Endothelial cell of hepatic sinusoid (primary cell): ENCODE measurements at regions not wholly inside any gene's neighbourhood (a gene's known extent, or its start where the extent isn't known, plus 50 kb on each side); places are given as distances from the start of the nearest gene placed in this dataset.

Experiments used
- in situ Hi-C: cut with HindIII; loops from 2 replicates; pipeline ENCODE4 v1.10.0; 2017; ENCODE audit warnings: low sequenced_read_pairs

DNA sequence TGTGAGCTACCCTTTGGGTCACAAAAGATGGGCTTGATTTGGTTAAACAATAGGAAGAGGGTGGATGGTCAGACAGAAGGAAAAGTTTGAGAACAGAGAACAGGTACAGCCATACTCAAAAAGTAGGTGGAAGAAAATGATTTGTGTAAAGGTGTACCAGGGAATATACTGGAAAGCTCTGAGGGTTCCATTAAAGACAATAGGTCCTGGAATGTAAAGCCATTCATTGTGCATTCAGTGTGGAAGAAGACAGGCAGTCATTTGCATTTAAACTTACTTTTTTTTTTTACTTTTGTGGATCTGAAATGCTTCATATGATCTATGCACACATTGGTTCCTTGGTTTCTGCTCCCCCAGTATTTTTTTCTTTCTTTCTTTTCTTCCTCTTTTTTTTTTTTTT is 581.4 kb upstream of the PIK3C3 start:
- in situ Hi-C loops = no loop called here

DNA sequence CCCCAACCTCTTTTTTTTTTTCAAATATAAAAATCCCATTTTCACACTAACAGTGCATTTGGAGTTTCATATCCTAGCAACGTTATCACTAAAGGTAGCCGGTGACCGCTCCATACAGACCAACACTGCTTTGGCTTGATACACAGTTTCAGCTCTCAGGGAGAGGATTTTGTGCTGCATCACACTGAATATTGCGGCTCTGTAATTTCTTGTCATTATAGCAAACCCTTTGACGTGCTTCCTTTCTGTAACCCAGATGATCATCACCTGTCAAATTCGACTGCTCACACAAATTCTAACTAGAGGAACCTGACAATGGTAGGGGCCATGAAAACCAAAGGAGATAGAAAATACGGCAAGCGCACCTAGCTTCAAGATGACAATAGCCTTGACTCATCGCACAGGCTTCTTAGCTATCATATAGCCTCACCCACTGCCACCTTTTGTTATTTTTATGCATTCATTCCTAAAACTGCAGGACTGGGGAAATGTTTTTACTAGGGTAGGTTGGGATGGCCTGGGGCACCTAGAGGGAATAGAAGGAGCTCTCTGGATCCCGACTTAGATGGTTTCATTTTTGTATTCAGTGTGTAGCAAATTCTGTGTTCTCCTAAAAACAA is 582.9 kb upstream of the PIK3C3 start:
- in situ Hi-C loops = no loop called here

DNA sequence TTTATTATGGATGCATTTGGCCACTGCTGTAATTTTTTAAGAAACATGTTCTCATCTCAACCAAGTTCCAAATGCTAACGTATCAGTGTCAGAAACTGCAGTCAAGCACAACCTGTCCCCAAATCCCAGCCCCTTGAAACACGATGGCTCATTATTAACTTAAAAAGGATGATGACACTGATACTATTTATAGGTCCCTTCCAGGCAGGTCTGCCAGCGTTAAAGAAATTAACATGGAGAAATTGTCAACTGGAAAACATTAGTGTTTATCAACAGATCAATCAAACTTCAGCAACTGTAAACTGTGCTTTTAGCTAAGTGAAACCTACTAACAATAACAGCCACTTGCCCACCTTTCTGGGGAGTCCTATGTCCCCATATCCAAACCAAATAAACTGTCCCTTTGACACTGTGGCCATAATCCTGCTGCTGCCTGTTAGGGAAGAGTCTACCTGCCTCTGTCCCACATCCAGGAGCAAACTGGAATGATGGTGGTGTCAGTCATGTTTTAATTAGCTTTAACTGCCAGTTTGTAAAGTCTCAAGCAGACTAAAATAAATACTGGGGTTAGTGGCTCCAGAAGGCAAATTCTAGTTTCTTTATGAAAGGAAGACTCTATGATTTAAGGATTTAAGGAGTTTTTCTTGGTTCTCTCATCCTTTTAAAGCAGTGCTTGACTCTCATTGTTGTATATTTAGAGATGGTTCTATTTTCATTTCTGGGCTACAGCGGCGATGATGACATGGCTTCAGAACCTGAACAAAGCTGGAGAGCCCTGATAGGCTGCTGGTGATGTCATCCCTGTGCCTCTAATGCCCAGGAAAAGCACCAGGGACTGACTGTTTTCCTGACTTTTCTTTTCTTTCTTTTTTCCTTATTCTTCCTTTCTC is 583.6 kb upstream of the PIK3C3 start:
- in situ Hi-C loops = no loop called here

DNA sequence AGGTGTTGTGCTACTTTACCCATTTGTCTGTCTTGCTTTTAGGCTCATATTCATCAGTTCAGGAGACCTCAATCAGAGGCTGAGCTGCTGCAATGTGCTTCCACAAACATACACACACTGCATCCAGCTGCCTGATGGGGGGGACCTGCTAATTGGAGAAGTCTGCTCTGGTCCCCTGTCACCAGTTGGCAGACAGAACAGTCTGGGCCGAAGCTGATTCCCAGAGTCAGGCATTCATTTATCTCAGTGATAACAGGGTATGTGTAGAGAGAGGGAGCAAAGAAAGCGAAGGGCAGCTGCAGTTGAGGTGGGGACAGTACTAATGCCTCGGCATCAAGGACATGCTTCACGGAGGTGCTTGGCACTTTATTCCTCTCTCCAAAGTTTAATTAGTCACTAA is 584.3 kb upstream of the PIK3C3 start:
- in situ Hi-C loops = no loop called here

DNA sequence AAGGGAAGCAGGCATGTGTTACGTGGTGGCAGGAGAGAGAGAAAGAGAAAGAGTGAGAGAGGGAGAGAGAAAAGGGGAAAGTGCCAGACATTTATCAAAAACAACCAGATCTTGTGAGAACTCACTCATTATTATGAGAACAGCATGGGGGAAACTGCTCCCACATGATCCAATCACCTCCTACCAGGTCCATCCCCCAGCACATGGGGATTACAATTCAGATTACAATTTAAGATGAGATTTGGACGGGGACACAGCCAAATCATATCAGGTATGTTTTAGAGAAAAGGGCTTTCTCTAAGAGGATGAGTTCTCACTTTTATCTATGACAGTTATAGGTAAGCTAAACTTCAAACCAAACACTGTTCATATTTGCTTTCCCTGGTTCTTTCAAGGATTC is 597.3 kb upstream of the PIK3C3 start:
- in situ Hi-C loops = no loop called here

DNA sequence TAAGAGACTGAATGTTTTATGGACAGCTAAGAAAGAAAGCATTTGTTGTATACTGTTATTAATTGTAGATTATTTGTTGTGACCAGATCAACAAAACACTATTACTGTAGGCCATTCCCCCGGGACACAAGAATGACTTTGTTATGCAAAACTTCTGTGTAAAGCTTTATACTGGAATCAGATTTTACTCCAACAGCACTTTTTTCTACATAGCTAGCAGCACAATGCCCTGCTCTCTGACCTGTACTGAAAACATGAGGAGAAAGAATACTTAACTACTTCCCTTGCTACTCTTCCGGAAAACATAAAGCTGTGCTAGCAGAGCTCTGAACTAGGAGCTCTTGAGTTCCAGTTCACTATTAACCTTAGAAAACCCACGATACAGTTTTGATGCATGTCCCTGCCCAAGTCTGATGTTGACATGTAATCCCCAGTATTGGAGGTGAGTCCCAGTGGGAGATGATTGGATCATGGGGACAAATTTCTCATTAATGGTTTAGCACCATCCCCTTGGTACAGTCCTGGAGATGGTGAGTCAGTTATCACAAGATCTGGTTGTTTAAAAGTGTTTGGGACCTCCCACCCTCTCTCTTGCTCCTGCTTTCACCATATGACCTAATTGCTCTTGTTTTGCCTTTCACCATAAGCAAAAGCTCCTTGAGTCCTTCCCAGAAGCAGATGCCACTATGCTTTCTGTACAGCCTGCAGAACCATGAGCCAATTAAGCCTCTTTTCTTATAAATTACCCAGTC is 601.1 kb upstream of the PIK3C3 start:
- in situ Hi-C loops = no loop called here

DNA sequence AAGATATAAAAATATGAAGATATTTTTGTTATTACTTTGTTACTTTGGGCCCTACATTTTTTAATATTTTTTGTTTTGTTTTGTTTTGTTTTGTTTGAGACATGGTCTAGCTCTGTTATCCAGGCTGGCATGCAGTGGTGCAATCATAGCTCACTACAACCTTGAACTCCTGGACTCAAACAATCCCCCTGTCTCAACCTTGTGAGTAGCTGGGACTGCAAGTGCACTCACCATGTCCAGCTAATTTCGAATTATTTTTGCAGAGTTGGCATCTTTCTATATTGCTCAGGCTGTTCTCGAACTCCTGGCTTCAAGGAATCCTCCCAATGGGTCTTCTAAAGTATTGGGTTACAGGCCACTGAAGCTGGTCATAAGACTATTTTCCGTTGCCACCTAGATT is 603.6 kb upstream of the PIK3C3 start:
- in situ Hi-C loops = no loop called here

DNA sequence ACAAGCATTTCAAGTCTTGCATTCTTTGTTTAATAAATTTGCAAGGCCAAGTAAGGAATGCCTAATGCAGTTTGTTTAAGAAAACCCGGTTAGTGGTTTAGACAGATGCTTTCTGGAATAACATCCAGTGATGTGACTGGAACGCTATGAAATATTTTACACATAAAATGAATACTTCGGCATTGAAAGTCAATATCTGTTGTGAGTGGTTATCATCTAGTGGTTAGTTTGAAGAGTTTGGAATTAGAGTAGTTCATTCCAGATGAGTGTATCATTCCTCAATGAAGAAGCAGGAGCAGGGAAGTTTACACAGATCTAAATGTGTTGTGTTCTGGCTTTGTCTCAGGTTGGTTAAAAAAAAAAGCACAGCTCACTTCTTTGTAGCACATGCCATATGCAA is 608.0 kb upstream of the PIK3C3 start:
- in situ Hi-C loops = no loop called here

DNA sequence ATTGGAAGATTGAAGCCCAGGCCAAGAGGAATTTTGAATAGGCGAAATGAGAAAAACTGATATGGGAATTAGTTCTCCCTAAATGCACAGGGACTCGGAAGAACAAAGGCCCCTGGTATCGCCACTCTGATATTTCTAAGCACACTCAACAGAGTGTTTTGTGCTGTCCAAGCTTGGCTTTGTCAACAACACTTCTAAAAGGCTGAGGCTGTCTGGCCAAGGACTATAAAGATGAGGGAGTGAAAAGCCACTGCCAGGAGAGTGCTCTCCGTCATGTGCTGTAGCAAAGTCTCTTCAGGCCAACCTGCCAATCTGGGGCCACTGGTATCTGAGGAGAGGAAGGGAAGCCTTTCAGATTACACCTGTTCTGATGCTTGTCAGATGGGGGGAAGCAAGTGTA is 611.2 kb upstream of the PIK3C3 start:
- in situ Hi-C loops = no loop called here

DNA sequence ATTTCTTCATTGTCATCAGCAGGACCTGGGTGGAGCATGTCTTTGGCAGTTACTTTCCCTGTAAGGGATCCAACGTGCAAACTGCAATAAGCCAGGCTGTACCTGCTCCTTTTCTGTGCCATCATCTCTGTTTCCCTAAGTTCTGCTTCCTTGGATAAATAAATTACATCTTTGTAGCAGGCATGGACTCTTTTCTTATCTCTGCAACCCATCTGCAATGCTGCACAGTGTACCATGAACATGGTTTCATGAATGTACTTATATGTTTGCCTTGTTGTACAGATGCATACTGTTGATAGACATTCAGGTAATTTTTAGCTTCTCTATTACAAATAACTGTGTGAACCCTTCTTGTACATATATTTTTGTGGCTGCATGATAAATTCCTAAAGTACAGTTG is 616.7 kb upstream of the PIK3C3 start:
- in situ Hi-C loops = no loop called here

DNA sequence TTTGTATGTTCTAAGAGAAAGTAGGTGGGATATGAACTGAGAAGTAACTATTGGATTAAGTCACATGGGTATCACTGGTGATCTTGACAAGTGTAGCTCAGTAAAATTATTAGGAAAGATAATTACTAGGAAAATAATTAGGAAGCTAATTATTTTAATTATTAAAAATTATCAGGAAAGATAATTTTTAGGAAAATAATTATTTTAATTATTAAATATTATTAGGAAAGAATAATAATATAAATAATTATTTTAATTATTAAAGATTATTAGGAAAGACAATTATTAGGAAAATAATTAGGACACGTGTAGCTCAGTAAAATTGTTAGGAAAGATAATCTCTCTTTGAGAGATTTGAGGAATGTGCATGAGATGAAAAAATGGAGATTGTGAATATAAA is 623.4 kb upstream of the PIK3C3 start:
- in situ Hi-C loops = no loop called here

DNA sequence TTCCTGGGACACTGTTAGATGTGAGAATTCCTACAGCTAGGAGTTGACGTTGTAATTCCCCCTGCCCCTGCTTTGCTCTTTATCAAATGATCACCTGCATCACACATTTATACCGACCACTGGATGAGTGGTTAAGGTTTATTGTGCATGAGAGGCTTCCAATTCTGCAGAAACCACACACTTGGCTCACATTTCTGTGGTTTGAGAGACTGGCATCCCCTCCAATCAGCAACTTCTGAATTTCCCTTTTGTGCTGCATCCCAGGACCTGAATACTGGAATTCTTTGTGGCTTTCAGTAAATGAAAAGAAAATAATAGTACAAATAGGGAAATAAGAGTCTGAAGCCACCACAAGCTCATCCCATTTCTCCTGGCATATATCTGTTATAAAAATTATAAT is 628.7 kb upstream of the PIK3C3 start:
- in situ Hi-C loops = no loop called here

DNA sequence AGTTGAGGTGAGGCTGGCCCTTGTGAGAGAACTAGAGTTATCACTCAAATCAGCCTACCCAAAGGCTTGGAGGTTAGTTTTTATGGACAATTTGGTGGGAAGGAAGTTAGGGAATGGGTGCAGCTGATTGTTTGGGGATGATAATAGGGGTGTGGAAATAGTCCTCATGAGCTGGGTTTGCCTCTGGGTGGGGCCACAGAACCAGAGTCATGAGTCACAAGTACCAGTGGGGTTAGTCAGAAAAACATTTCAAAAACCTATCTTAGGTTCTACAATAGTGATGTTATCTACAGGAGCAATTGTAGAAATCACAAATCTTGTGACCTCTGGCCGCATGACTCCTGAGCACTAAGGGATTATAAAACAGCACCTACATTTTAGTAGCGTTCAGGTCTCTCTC is 630.1 kb upstream of the PIK3C3 start:
- in situ Hi-C loops = loop anchor here (5.0 kb wide), 1 partner anchor 58 kb away; no protein-coding TSS in a partner anchor

DNA sequence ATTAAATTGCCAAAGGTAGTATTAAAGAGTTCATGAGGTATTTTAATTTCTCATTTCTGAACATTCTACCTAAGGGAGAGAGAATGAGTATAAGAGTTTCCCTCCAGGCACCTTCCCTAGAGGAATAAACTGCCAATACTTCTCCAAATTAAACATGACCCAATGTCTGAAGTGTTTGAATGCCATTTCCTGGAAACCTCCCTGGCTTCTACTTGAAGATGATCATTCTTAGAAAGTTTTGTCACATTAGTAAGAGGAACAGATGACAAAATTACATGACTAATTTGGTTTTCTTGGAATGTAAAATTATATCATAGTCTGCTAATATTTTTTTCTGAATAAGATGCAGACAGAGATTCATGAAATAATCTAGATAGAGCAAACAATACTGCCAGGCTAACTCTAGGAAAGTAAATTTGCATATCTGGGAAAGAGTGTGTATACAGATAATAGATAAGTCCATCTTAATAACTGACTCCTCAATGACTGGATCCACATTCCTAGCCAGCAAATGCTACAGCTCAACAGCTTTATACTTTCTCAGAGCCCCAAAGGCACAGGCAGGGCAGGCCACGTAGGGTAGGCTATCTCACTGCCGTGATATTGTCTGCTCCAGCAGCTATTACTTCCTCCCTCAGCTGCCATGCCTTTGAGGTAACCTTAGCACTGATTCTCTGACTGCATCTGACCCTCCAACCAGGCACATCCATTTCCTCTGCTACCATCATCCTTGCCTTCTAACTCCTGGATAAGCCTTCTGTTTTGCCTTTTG is 630.8 kb upstream of the PIK3C3 start:
- in situ Hi-C loops = loop anchor here (5.0 kb wide), 1 partner anchor 57 kb away; no protein-coding TSS in a partner anchor

DNA sequence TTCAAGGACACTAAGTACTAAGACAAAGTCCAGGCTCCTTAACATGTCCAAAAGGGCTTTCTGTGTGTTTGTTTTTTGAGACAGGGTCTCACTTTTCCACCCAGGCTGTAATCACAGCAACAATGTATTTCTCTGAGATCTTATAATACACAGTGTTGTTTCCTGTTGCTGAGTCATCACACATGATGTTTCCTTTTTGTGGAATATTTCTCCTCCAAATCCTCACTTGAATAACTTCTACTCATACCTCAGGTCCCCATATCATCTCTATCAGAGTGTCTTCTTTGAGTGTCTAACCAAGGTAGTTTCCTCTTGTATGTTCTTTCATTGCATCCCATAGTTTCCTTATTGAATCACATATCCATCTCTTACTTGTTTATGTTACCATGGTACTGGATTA is 632.0 kb upstream of the PIK3C3 start:
- in situ Hi-C loops = loop anchor here (5.0 kb wide), 1 partner anchor 56 kb away; no protein-coding TSS in a partner anchor

DNA sequence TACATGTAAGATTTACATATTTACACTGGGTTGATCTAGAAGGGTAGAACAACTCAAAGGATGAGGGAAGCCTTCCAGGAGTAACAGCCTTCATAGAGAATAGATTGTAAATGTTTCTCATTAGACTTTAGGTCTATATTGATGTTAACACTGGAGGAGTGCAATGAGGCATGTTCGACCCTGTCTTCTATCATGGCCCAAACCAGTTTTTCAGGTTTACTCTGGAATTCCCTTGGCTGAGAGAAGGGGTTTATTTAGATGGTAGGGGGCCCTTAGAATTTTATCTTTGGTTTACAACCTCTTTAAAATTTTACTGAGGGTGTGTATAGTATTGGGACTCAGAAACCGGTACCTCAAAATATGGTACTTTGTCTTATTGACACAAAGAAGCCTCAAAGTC is 634.9 kb upstream of the PIK3C3 start:
- in situ Hi-C loops = loop anchor here (5.0 kb wide), 1 partner anchor 53 kb away; no protein-coding TSS in a partner anchor

DNA sequence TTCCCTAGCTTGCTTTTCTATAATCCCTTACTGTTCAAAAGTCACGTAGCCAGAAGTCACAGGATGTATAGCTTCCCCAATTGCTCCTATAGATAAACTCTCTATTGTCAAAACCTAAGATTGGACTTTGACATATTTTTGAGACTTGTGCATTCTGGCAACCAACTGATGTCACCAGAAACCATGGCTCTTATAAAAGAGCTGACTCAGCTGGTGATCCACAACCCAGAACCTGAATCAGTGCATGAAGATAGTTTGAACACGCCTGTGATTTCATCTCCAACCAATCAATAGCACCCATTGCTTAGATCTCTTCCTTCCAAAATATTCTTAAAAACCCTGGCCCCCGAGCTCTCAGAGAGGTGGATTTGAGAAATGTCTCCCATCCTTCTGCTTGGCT is 639.9 kb upstream of the PIK3C3 start:
- in situ Hi-C loops = no loop called here

DNA sequence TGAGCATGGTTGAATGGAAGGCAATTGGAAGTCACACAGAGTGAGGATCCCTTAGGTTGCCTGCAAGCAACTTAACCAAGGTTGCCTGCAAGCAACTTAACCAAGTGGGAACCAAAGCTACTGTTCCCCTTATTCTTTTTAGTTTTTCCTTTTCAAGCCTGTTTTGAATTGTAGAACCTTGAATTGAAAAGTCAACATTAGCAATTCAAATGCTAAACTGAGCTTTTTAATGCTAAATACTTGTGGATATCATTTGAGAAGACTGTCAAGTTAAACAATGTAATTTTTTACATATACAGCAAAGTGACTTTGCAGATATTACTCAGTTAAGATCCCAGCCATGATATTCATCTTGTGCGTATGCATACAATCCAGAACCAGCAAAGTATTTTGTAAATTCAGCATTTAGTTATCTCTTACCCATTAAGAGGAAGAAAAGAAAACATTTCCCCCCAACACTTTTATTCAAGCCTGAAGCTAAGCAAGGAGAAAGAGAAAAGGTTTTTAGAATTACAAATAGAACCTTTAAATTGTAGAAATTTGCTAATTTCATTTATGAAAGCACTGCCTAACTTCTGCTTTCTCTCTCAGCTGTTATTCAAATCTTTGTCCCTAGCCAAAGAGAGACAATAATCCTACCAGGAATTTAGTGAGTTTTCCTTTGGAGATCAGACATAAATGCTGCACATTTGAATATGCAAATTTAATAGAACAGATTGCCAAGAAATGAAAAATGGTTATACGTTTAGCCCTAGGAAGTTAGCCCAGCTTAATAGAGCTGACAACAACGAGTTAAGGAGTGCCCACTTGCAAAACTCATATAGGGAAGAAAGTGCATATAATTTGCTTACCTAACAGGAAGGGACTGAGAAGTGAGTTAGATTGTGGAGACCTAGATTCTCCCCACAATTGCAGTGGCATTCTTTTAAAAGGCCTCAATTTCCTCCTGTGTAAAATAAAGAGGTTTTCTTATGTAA is 643.2 kb upstream of the PIK3C3 start:
- in situ Hi-C loops = no loop called here

DNA sequence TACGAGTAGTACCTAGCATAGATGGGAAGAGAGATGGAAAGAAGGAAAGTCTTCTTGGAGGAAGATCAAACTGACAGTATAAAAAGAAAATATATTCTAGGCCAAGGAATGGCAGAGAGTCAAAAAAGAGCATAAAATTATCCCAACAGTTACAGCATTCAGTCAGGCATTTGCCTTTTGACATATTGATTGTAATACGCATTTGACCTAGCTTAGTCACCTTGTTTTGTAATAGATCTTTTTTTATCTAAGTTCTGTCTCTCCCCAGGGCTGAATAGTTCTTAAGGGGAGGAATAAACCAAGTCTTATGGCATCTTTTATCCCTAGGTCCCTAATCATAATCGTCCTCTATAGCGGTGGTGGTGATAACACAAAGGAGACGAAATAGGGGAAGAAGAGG is 657.3 kb upstream of the PIK3C3 start:
- in situ Hi-C loops = no loop called here

DNA sequence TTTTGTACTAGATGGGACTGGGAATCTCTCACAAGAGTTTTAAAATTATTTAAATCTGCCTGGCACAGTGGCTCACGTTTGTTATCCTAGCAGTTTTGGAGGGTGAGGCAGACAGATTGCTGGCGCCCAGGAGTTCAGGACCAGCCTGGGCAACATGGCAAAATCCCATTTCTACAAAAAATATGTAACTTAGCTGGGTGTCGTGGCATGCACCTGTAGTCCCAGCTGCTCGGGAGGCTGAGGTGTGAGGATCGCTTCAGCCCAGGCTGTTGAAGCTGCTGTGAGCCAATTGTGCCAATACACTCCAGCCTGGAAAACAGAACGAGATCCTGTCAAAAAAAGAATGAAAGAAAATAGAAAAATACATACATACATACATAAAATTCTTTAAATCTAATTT is 685.7 kb upstream of the PIK3C3 start:
- in situ Hi-C loops = loop anchor here (5.0 kb wide), 1 partner anchor 53 kb away; no protein-coding TSS in a partner anchor
